NCI-H748 (cell line): ENCODE measurements at regions not wholly inside any gene's neighbourhood (a gene's known extent, or its start where the extent isn't known, plus 50 kb on each side); places are given as distances from the start of the nearest gene placed in this dataset.

ENCODE experiments used
- DNase-seq: peaks from one replicate; lab custom pipeline; 2025; ENCODE audit not compliant: unreplicated experiment; lab: John Stamatoyannopoulos, UW

DNA sequence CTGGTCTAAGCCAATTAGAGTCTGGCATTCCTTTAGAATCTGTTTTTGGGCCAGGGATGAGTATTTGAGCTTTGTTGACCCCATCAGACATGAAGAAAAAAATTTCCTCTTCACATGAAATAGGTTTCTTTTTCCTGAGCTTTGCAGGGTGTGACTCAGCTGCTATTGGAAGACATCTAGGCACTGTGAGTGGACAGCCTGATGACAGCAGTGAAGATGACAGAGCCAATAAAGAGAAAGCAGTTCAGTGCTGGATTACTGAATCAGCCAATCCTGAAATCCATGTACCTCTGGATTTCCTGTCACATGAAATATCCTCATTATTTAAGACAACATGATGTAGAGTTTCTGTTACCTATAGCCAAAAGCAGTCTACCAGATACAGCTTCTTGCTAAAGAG is 51.3 kb upstream of the GRIA1 start:
- no peak for DNase-seq
